ENCODE measurements at regions not wholly inside any gene's neighbourhood (a gene's known extent, or its start where the extent isn't known, plus 50 kb on each side); places are given as distances from the start of the nearest gene placed in this dataset.
"Not testable (repeated sequence)": the region's sequence is repeated elsewhere in the genome, so short reads cannot be mapped to it uniquely, and the experiment has no call there.

DNA sequence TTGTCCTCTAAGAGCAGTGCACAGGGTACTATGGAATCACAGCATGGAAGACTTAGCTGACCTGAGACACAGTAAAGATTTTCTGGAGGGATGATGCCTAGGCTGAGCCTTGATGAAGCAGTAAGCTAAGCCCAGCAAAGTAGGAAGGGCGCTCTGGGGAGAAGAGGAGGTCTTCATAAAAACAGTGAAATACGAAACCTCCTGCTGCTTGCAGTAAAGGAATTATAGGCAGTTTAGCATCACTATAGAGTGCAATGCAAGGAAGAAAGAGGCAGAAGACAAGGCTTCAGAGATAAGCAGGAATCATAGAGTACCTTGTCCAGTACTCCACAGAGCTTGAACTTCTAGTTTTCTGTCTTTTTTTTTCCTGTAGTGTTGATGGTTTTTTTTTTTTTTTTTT is 555.7 kb upstream of the CADM1 start:
- no peak for DNase-seq

DNA sequence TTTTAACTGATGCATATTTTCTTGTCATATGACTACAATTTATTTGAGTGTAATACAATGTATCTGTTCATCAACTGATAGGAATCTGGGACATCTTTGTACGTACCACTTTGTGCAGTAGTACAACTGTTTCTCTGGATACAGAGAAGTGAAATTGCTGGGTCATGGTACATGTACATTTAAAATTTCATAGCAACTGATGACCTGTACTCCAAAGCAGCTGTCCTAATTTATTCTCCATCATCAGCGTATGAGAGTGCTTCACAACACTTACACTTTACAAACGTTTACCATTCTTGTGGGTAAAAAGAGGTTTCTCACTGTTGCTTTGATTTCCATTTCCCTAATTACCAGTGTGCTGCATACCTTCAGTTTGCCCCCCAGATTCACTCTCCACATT is 552.8 kb upstream of the CADM1 start:
- no peak for DNase-seq

DNA sequence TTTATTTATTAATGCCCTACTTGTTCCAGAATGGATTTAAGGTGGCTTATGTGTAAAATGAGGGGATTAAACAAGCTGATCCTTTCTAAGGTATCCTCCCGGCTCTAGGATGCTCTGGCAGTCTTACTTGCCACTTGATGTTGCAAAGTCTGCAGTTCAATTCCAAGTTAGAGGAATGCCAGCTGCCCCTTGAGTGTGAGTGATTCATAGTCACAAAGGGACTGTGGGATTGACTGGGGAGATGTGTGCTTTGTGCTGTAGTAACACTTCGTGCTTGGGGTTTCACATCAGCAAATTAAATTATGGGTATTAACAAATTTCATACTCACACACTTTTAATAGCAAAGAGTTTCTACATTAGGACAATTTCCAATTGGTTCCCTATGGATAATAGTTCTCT is 550.8 kb upstream of the CADM1 start:
- no peak for DNase-seq

DNA sequence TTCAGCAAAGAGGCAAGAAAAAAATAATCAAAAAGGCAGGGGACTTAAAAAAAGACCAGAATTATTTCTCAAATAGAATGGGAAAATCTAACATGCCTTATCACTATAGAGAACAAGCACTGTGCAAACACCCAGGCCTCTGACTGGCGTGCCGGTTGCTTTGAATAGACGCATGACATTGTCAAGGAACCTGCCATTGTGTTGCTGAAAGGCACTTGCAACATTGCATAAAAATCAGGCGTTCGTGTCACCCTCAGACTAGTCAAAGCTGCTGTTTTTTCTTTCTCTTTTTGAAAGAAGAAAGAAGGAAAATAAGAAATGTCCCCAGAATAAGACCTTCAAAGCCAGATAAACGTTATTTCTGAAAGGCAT is 549.3 kb upstream of the CADM1 start:
- DNase-seq, result no peak

DNA sequence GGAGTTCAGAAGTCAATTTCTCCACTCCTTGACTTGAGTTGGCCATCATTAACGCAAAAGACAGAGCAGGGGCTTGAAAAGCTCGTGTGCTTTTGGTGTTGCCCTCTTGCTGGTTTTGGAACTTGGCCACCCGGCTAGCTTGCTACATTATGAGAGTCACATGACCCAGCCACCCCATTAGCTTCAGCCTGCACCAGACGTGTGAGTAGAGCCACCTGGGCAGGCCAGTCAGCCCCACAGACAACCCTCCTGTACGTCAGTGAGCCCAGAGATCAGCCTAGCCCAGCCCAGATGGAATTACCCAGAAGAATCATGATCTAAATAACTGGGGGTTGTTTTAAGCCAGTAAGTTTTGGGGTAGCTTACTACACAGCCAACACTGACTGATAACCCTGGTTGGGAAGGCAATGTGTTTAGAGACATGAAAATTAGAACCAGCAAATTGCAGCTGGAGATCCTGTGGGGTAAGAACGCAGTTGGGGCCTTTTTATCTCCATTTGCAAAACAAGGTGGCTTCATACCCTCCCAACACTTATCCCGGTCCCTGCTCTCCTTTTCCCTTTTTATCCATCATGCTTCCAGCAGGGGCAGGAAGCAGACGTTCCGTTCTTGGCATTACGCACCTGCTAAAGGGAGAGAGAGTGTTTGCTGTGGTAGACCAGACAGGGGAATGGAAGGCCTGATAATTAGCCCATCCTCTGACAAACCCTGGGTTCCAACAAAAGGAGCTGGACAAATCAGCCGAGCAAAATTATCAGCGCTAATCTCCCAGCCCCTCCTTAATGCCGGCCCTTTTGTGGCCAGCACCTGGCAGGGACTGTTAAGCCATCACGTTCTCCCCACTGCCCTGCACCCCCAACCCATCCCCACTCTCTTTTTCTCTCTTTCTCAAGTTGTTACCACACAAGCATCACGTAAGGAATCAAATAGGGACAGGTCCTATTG is 548.7 kb upstream of the CADM1 start:
- DNase-seq, result no peak

DNA sequence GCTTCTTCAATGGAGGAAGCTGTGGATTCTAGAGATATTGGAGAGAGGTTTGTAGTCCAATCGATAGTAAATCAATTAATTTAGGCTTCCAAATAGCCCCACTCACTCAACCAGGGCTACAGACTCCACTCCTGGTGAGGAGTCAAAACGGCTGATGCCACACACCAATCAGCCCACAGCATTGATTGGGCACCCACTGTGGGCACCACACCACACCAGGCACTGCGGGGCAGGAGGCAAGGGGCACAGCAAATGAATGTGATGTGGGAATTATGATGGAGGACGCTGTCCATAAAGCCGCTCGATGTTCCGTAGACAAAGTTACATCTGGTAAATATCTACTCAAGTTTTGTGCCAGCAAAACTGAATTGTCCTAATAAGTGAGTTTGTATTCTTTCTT is 547.3 kb upstream of the CADM1 start:
- no peak for DNase-seq

DNA sequence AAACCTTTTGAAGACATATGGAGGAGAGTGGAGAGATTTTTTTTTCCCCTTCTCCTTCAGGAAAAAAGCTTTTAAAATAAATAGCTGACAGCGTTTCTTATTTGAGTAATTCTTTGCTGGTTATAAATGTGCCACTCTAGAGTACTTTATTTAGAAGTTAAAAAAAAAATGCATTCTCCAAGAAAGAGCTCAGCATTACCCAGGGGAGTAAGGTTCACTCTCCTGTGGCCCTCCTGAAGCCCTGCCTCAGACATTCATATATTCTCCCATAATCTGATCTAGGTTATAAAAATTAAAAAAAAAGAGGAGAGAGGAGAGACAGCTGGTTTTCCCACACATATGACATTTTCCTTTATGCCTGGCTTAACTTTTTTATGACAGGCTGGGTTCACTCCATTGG is 545.2 kb upstream of the CADM1 start:
- no peak for DNase-seq

DNA sequence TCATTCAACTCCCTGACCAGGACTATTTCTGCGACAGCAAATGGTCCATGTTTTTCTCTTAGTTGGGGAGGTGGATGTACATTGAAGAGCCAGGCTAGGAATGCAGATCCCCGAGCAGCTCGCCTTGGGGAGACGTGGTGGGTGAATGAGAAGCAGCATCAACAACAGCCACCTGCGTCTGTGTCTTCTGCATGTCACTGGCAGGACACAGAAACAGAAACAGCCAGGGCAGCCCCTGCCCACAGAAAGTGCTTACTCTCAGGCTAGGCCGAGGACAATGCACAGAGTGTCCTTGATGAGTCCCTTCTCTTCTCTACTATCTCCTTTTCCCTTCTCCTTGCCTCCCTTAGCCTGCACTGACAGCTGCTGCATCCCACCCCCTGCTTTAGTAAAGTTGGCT is 541.9 kb upstream of the CADM1 start:
- DNase-seq, result no peak

DNA sequence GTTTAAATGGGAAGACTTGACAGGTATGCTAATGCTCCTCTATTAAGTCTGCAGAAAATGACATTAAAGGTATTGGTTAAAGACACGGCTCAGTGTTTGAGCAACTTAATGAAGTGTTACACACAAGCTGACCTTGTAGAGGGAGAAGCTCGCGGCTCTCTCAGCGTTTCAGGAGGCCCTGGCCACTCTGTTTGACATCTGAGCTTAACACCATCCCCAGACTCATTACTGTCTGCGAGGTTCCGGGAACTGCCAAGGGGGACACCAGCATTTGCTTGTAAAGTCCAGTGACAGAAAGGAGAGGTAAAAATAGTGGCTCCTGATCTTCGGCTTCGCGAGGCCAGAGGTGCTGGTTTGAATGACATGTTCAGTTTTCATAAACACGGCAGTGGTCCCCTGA is 540.7 kb upstream of the CADM1 start:
- DNase-seq, result no peak

DNA sequence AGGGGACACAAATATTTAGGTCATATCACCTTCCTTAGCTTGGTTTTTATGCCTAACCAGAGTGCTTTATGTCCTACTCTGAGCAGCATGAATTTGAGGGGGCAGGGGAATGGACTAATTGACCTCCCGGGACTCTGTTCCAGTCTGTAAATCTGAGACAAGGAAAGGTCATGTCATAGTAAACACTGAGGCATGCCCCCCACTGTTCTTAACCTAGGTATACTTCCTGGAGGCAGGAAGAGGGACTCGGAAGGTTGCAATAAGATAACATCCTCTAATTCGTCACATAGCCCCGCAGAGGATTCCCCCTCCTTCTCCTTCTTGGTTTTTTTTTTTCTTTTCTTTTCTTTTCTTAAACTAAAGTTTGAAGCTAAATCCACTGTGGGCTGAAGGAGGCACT is 540.3 kb upstream of the CADM1 start:
- no peak for DNase-seq

DNA sequence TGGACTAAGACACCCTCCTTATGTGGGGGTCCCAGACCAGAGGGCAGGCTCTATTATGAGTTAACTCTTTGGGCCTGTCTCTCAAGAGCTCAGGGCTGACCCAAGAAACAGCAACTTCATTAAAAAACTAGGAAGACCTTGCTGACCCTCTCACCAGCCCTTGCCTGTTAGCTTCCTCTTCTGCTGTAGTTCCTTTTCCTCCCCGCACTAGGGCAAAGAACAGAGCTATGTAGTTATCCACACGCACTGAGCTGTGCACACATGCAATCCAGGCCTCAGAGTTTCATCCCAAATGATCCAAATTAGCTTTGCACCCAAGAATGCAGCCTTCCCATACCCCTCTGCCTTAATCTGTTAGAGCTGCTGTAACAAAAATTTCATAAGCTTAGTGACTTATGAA is 539.6 kb upstream of the CADM1 start:
- DNase-seq, result no peak

DNA sequence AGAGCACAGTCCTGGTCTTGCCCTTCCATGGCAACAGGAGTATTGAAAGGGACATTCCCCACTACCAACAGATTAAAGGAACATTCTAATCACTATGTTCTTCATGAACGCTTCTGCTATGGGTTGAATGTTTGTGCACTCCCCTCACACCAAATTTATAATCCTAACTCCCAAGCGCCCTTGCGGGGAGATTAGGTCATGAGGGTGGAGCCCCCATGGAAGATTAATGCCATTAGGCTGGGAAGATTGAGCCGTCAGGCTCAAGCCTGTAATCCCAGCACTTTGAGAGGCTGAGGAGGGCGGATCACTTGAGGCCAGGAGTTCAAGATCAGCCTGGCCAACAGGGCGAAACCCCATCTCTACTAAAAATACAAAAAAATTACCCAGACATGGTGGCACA is 538.8 kb upstream of the CADM1 start:
- not testable (repeated sequence) for DNase-seq

DNA sequence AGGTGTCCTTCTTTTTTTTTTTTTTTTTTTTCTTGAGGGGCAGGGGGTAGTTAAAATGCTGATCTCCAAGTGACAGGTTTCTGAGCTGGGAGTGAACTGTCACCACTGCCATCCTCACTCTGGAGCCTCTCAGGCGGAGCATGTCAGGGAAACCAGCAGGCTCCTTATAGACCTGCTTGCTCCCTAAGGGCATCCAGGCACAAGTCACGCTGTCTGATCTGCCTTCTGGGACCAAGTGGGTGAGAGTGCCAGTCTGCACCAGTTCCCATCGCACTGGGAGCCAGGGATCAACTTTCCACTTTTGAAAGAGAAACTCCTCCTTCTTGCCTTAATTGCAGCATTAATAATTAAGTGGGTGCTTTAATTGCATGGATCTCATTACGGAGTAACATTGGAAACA is 537.9 kb upstream of the CADM1 start:
- no peak for DNase-seq

DNA sequence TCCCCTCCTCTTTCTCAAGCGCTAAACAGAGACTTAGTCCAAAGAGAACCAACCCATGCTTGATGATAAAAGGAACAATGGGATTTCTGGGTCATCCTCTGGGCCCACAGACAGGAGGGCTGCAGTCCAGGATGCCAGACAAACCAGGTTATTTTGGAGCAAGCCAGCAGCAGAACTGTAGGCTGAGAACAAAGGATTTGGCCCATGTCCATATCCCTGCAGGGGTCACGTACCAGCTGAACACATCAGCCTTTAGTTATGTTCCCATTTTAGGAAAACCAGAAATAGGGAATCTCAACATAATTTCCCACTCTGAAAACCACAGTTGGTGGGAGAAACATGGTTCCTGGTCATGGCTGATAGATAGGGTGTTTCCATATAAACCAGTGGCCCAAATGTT is 533.6 kb upstream of the CADM1 start:
- no peak for DNase-seq

DNA sequence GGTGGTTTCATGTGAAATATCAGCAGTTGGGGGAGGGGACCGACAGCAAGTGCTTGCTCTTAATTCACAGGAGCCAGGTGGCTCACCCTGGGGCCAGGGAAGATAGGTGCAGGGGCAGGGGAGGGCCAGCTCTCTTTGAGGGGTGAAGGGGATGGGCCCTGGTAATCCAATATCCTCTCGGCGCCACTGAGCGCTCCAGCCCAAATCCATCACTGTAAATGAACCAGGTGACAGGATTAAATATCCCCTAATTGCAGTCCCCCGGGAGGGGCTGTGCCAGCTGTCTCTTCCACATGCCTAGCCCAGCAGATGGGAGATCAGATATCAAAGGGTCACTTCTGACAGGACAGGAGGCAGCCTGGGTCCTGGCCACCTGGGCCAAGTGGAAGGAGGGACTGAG is 531.8 kb upstream of the CADM1 start:
- DNase-seq, result no peak

DNA sequence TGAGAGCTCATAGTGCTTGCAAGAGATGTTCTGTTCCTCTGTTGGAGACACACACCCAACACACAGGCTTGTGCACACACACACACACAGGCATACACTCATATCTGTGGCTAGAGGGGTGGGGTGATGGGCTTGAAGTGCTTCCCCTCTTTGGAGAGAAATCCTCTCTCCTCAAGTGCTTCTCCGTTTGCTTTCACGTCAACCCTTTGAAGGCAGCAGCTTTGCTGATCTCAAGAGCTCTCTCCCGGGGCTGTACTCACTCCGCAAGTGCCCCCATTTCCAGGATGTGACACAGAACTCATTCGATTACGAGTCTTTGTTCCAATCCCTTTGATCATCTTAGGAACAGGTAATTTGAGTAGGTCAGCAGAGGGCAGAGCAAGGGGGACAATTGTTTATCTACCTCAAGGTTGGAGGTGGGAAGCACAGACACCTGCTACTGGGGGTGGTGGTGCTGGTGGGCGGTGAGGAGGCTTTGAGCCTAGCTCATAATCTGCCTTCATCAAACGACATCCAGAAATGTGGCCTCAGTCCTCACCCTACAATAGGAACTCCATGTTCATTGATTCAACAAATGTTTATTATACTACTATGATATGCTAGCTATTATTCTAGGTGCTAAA is 529.8 kb upstream of the CADM1 start:
- DNase-seq, result no peak

DNA sequence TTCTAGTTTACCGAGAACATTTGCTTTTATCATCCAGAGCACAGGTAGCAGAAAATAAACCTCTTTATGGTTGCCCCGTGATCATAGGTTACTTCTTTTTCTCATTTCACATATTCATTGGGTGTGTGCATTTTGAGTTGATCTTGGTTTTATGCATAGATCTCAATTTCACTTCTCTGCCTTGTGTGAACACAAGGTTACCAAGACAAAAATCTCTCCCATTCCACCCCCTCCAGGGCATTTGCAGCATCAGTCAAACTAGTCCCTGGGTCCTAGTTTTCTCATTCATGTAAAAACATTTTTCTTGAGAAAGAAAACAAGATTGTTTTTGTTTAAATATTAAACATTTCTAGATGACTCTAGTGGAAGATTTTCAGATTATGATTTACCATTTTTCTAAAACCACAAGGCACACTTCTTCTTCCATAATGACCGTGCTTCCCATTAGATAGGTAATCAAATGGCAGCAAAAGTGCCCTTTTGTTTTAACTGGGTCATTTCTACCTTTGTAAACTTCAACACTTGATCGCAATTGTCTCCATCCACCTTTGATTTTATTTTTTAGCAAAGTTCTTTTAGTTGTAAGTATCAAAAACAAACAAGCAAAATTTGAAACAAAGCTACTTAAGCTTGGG is 526.6 kb upstream of the CADM1 start:
- no peak for DNase-seq

DNA sequence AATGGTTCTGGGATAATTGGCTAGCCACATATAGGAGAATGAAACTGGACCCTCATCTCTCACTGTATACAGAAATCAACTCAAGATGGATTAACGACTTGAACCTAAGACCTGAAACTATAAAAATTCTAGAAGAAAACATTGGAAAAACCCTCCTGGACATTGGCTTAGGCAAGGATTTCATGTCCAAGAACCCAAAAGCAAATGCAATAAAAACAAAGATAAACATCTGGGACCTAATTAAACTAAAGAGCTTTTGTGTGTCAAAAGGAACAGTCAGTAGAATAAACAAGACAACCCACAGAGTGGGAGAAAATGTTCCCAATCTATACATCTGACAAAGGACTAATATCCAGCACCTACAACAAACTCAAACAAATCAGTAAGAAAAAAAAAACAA is 524.3 kb upstream of the CADM1 start:
- DNase-seq, result not testable (repeated sequence)

DNA sequence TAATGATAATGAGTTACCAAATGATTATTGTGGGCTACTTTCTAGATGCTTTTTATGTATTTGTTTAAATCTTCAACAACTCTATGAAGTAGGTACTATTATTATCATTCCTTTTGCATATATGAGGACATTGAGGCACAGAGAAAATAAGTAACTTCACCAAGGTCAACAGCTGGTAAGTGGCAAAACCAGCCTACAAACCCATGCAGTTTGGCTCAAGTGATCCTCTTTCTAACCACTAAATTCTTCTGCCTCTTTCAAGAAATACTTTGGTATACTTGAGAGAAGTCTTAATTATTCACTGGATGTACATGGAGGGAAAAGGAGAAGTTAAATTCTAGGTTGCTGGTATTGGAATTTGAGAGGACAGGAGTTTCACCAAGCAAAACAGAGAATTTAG is 495.2 kb upstream of the CADM1 start:
- DNase-seq, result no peak

DNA sequence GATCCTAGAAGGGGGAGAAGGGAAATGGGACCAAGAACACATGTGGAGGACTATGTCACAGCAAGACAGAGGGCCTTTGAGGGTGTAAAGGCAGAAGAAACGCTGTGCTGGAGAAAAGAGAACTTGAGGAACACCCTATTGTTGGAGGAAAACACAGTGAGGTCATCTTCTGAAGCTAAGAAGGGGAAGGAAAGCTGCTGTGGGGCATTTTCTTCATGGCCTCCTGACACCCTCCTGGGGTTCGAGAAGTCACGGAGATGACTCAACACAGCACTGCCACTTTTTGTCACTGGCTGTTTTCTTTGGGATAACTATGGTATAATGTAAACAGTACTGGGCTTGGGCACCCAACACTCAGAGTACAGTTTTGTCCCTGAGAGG is 492.6 kb upstream of the CADM1 start:
- DNase-seq, result no peak

DNA sequence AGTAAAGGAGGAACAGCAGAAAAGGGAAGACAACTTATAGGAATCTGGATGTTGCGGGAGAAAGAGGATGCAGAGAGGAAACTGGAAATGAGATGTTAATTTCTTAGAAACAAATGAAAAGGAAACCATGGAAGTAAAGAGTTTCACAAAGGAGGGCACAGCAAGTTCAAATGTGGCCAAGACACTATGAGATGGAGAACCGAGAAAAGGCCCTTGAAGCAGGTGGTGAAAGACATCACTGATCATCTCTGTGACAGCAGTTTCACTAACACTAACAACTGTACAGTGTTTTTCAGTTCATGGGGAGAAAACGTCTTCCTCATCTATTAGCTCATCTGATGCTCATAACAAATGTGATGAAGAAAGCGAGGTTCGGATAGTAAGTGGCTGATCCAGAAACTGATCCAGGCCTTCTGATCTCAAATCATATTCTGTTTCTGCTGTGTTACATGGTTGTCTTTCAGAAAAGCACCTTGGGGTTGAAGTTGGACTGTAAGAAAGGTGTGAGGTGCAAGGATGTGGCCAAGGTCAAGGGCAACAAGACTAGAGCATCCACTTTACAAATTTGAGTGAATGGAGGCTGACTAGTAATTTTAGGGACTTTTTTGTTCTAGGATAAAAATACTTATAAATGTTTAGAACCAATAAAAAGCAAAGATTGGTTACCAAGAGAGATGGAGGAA is 492.1 kb upstream of the CADM1 start:
- no peak for DNase-seq

DNA sequence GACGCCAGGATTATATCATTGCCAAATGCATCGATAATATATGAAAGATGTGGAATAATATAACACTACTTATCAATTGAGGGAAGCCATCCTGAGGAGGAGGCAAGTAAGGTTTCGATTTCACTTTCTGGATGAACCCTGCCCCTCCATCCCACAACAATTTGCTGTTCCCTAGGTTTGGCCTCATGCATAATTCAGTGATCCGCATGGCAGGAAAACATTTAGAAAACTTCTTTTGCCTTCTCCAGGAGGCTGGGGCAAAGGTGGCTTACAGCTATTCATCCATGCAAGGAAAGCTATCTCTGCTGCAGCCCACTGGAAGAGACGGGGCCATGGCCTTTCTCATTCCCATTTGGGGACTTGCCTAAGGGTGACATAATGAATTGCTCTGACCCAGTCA is 489.4 kb upstream of the CADM1 start:
- no peak for DNase-seq

DNA sequence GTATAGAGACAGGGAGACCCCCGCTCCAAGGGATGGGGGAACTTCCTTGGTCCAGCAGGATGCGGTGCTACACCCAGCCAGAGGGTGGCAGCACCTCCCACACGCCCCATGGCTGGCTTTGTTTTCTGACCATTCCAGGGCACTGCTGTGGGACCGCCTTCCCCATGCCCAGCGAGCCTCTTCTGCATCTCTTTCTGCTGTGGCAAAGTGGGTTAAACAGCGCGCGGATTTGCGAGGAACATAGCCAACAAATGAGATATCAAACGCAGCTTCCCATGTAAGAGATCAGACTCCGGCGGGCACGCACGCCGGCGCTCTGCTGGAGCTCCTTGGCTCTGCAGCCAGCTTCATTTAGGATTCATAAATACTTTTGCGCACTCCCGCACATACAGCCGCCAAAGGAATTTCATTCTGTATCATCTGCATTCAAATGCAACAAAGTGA is 485.8 kb upstream of the CADM1 start:
- DNase-seq, result no peak

DNA sequence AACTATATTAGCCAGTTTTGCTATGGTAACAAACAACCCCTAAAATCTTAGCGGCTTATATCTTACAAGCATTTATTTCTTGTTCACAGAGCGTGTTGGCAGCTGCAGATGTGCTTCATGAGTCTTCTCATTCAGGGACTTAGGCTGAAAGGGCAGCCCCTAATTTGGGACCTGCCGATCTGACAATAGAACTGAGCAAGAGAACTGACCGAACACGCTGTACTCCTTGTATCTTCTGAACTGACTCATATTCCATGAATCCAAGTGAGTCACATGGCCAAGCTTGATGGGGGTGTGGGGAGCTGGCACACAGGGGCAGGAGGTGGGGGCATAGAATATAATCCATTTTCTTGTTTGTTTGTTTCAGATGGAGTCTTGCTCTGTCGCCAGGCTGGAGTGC is 481.7 kb upstream of the CADM1 start:
- no peak for DNase-seq

Measured in CD4-positive, alpha-beta T cell treated with Interleukin-4 for 4 hours (primary cell).